ENCODE measurements at regions not wholly inside any gene's neighbourhood (a gene's known extent, or its start where the extent isn't known, plus 50 kb on each side); places are given as distances from the start of the nearest gene placed in this dataset.

DNA sequence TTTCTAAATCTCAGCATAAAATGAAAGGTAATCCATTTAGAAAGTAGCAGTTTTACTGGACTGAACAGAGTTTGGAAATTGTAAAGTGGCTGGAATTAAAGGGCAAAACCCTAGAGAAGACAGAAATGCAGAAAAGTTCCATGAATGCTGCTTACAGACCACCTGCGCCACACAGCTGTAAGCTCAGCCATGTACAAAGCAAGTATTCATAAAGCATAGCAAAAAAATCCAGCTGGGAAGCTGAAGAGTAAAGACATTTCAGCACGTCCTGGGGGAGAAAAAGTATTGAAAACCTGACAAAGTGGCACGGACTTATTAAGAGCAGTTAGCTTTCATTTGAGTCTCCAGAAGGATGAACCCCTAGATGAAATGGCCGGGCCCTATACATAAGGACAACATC is 220.1 kb upstream of the CNTN5 start:
- no peak overlapping the region for H3K4me3 ChIP-seq (ENCODE audit: low read depth, low read length)
- TF ChIP-seq, protein P1, sequence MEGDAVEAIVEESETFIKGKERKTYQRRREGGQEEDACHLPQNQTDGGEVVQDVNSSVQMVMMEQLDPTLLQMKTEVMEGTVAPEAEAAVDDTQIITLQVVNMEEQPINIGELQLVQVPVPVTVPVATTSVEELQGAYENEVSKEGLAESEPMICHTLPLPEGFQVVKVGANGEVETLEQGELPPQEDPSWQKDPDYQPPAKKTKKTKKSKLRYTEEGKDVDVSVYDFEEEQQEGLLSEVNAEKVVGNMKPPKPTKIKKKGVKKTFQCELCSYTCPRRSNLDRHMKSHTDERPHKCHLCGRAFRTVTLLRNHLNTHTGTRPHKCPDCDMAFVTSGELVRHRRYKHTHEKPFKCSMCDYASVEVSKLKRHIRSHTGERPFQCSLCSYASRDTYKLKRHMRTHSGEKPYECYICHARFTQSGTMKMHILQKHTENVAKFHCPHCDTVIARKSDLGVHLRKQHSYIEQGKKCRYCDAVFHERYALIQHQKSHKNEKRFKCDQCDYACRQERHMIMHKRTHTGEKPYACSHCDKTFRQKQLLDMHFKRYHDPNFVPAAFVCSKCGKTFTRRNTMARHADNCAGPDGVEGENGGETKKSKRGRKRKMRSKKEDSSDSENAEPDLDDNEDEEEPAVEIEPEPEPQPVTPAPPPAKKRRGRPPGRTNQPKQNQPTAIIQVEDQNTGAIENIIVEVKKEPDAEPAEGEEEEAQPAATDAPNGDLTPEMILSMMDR (conservative IDR thresholded peaks at IDR 0.05; ENCODE audit: low read depth, low read length) = no peak
- no peak for DNase-seq (ENCODE audit: low read depth)

DNA sequence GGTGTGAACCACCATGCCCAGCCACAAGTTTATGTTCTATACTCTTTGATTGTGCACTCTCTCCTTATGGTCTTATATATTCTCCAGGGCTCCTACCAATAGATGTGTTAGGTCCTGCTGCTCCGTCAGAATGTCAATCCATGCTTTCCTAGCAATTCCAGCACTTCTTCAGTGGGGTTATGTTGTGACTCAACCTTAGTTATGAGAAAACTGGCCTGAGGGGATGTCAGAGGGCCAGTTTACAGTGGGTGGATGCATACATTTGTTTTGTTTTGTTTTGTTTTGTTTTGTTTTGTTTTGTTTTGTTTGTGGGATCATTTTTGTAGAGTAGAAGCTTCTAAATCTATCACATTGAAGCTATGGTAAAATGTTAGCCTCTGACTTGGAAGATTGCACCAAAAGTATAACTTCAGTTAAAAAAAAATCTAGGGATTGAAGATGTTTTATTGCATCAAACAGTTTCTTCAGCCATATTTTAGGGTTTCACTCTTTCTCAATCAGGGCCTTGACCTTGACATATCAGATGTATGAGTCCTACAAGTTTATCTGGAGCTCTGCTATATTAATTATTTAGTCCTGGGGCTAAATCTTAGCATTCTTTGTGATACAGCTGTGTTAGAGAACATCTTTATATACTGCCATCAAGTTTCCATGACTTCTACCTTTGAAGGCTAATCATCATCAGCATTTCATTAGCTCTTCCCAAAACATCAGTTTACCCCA is 191.6 kb upstream of the CNTN5 start:
- TF ChIP-seq, protein P1 (conservative IDR thresholded peaks at IDR 0.05; ENCODE audit: low read depth, low read length) = no peak
- H3K4me3 ChIP-seq (ENCODE audit: low read depth, low read length) = no peak overlapping the region
- DNase-seq (ENCODE audit: low read depth) = no peak

DNA sequence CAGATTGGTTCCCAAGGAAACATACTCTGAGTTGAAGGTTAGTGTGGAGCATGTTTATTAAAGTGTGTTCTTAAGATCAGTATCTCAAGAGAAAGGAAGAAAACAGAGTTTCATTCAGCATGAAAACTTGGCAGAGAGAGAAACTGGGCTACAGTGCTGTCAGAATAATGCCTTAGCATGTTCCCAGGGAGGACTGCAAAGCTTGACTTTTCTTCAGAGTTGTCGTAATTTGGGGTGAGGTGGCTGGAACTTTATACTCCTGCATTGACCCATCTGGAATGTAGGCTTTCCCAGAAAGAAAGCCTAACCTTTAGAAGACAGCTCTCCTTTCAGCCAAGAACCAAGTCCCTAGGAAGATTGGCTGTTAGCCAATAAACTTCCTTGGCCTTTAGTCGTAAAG is 190.8 kb upstream of the CNTN5 start:
- TF ChIP-seq, protein P1 (conservative IDR thresholded peaks at IDR 0.05; ENCODE audit: low read depth, low read length) = no peak
- no peak overlapping the region for H3K4me3 ChIP-seq (ENCODE audit: low read depth, low read length)
- no peak for DNase-seq (ENCODE audit: low read depth)

DNA sequence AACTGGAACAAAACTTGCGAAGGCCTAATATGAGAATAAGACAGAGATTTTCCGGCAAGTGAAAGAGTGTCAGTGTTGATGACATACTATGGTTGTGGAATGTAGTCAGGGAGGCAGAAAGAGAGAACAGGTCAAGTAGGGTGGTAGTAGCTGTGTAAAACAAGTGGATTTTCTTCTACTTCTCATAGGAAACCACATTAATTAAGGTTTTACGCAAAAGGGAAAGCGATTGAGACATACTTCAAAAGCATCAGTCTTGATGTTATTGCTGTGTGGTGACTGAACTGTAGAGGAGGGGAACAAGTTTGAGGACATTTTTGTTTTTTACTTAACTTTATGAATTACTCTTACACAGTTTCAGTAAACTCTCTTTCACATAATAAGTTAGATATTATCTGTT is 186.0 kb upstream of the CNTN5 start:
- TF ChIP-seq, protein P1 (conservative IDR thresholded peaks at IDR 0.05; ENCODE audit: low read depth, low read length) = no peak
- DNase-seq (ENCODE audit: low read depth) = no peak
- no peak overlapping the region for H3K4me3 ChIP-seq (ENCODE audit: low read depth, low read length)

DNA sequence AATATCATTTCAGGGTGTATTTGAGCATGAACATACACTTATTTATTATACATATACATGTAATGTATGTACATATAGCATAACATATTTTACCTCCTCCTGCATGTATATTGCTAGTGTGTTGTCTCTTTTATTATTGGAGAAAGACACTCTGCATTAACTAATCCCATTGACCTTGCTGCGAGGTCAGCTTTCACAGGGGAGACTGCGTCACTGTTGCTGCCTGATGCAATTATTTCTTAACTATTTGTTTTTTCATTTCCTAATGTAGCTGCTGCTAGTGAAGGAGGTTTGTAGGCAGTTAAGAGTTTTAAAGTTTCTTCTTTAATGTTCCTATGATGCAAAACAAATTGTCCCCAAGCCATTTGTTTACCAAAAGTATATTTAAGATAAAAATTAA is 185.4 kb upstream of the CNTN5 start:
- H3K4me3 ChIP-seq (ENCODE audit: low read depth, low read length) = no peak overlapping the region
- no peak for DNase-seq (ENCODE audit: low read depth)
- TF ChIP-seq, protein P1 (conservative IDR thresholded peaks at IDR 0.05; ENCODE audit: low read depth, low read length) = no peak

DNA sequence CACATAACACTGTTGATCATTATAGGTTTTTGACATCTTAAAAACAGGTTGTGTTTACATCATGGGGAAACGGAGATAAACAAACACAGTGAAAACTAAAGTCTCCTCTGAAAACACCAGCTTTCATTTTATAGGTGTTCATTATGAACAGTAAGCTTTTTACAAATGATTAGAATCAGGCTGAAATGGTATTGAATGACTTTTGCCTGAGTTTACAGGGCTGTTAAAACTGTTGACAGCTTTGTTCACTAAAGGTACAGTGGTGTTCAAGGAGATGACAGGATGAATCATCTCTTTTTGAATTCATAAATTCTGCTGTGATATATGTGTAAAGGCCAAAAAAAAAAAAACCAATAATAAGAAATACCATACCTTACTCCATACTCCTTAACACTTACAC is 184.6 kb upstream of the CNTN5 start:
- no peak for DNase-seq (ENCODE audit: low read depth)
- TF ChIP-seq, protein P1 (conservative IDR thresholded peaks at IDR 0.05; ENCODE audit: low read depth, low read length) = no peak
- H3K4me3 ChIP-seq (ENCODE audit: low read depth, low read length) = no peak overlapping the region

DNA sequence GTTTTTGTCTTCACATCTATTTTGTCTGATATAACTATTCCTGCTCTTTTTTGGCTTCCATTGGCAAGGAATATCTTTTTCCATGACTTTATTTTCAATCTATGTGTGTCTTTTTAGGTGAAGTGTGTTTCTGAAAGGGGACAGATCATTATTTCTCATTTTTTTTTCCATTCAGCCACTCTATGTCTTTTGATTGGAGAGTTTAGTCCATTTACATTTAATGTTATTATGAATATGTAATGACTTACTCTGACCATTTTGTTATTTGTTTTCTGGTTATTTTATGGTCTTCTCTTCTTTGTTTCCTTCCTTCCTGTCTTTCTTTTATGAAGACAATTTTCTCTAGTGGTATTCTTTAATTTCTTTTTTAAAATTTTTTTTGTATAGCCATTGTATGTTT is 178.6 kb upstream of the CNTN5 start:
- DNase-seq (ENCODE audit: low read depth) = no peak
- H3K4me3 ChIP-seq (ENCODE audit: low read depth, low read length) = no peak overlapping the region
- TF ChIP-seq, protein P1 (conservative IDR thresholded peaks at IDR 0.05; ENCODE audit: low read depth, low read length) = no peak
